Gastrocnemius medialis (tissue), 4 donors: ENCODE measurements at regions not wholly inside any gene's neighbourhood (a gene's known extent, or its start where the extent isn't known, plus 50 kb on each side); places are given as distances from the start of the nearest gene placed in this dataset.

ENCODE experiments used
- POLR2A ChIP-seq, 2 donors: fragments of 450-650 bp; IDR thresholded peaks; one replicate each; pipeline ENCODE4 v1.6.1; 2017; ENCODE audit warnings: antibody characterized with exemption in 2 of 2, mild to moderate bottlenecking in 2 of 2, moderate library complexity in 2 of 2
- TF ChIP-seq, protein P1 (sequence below), 5 experiments: fragments of 450-650 bp in 3 of 5; fragments of 200-600 bp in 2 of 5; sonication (generic) in 2 of 5; IDR thresholded peaks in 4 of 5; conservative IDR thresholded peaks in 1 of 5; 1 replicate in 4 of 5; 2 replicates in 1 of 5; pipeline ENCODE4 v1.5.1; 2016 to 2019; ENCODE audit warnings: antibody characterized with exemption in 5 of 5, mild to moderate bottlenecking in 3 of 5, moderate library complexity in 3 of 5

DNA sequence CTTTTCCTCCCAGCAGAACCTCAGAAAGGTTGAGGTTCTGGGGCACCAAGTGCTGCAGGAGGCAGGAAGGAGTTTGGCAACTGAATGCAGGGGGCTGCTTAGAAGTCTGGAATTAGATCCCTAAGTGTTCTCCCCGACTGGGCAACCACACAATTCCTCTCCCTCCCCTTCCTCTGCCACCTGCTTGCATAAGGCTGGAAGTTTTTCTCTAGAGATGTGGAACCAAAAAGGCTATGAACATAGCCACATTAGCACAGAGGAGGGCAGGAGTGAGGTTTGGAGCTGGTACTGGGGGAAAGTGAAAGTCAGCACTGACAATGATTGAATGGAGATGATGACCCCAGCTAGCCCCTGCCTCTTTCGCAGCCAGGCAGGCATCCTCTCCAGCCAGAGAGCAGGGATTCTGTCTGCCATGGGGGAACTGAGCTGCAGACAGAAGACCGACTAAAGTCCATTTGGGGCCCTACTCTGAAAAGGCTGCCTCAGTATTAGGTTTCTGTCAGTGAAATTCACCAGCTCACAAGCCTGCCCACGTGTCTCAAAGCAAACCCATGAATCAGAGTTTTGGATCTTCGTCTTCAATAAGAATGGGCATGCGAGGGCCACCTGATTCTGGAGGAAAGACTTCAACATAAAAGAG is 87.9 kb upstream of the ITGA6 start:
- TF ChIP-seq, protein P1, sequence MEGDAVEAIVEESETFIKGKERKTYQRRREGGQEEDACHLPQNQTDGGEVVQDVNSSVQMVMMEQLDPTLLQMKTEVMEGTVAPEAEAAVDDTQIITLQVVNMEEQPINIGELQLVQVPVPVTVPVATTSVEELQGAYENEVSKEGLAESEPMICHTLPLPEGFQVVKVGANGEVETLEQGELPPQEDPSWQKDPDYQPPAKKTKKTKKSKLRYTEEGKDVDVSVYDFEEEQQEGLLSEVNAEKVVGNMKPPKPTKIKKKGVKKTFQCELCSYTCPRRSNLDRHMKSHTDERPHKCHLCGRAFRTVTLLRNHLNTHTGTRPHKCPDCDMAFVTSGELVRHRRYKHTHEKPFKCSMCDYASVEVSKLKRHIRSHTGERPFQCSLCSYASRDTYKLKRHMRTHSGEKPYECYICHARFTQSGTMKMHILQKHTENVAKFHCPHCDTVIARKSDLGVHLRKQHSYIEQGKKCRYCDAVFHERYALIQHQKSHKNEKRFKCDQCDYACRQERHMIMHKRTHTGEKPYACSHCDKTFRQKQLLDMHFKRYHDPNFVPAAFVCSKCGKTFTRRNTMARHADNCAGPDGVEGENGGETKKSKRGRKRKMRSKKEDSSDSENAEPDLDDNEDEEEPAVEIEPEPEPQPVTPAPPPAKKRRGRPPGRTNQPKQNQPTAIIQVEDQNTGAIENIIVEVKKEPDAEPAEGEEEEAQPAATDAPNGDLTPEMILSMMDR (IDR thresholded peaks at IDR 0.05 in 4 of 5, conservative IDR thresholded peaks at IDR 0.05 in 1 of 5) = no peak
- TF ChIP-seq POLR2A (IDR thresholded peaks at IDR 0.05) = no peak
